ENCODE measurements at regions not wholly inside any gene's neighbourhood (a gene's known extent, or its start where the extent isn't known, plus 50 kb on each side); places are given as distances from the start of the nearest gene placed in this dataset.

DNA sequence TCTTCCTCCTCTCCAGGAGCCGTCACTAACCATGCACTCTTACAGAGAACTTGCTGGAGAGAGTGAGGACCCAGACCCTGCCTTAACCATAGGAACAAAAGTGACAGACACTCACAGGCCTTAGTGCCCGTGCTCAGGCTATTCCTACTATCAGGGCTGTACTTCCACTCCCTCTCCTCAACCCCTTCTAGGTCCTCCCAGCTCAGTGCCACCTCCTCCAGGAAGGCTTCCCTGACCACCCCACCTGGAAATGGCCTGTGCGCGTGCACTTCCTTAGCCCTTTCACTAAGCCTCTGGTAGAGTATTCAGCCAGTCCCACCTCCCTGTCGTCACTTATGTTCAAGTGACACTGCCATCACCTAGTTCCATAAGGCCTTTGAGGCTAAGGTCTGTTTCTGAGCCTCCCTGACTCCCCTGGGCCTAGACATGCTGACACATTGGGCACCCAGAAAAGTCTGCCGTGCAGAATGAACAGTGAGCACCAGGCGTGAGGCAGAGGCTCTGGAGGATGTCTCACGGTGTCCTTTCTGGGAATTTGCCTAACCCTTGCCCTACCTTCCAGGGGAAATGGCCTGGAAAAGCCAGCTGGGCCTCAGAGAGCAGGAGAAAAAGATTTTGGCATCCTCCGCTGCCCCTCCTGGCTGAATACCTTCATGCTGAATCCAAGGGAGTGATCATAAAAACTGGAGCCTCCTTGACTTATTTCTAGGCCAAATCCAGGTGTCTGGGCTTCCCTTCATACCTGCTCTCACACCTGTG, 108.6 kb upstream of the SMAD3 start:
- intact Hi-C loops (cut with micrococcal nuclease), result no loop called here
- Mint-ChIP-seq H3K27ac (peak overlapping the region; percentile 36), H3K36me3 (ENCODE audit: low read depth) (no peaks in the 10 kb centered on the region), H3K4me1 (ENCODE audit: low read depth) (peaks cover 36% of the 10 kb centered on the region), H3K27me3 (peaks cover 62% of the 10 kb centered on the region), H3K4me3 (no peak overlapping the region), H3K9me3 (no peaks in the 10 kb centered on the region)

- Mint-ChIP-seq H3K27ac (peak overlapping the region; percentile 36), H3K4me3 (no peak overlapping the region), H3K9me3 (no peaks in the 10 kb centered on the region), H3K36me3 (ENCODE audit: low read depth) (no peaks in the 10 kb centered on the region), H3K4me1 (ENCODE audit: low read depth) (peaks cover 36% of the 10 kb centered on the region), H3K27me3 (peaks cover 67% of the 10 kb centered on the region)
- intact Hi-C loops (cut with micrococcal nuclease), result no loop called here
Observed at GRCh38 chr15:66957431-66957720, 108.0 kb upstream of the SMAD3 start.

- Mint-ChIP-seq H3K27ac (no peak overlapping the region), H3K4me1 (ENCODE audit: low read depth) (peaks cover 43% of the 10 kb centered on the region), H3K9me3 (no peaks in the 10 kb centered on the region), H3K4me3 (no peak overlapping the region), H3K27me3 (peaks cover 54% of the 10 kb centered on the region), H3K36me3 (ENCODE audit: low read depth) (no peaks in the 10 kb centered on the region)
- intact Hi-C loops (cut with micrococcal nuclease), result no loop called here
Observed at GRCh38 chr15:66959066-66959465, 106.3 kb upstream of the SMAD3 start.

- Mint-ChIP-seq H3K4me3 (no peak overlapping the region), H3K4me1 (ENCODE audit: low read depth) (peaks cover 51% of the 10 kb centered on the region), H3K9me3 (no peaks in the 10 kb centered on the region), H3K27ac (peak overlapping the region; percentile 12), H3K27me3 (peaks cover 51% of the 10 kb centered on the region), H3K36me3 (ENCODE audit: low read depth) (no peaks in the 10 kb centered on the region)
- intact Hi-C loops (cut with micrococcal nuclease), result loop anchor here (10.0 kb wide), 1 partner anchor 65 kb away; no protein-coding TSS in a partner anchor
Observed at GRCh38 chr15:66959875-66960274, 105.5 kb upstream of the SMAD3 start.

GRCh38 chr15:66960519-66960918, 104.9 kb upstream of the SMAD3 start:
- Mint-ChIP-seq H3K27ac (no peak overlapping the region), H3K4me1 (ENCODE audit: low read depth) (peaks cover 57% of the 10 kb centered on the region), H3K9me3 (no peaks in the 10 kb centered on the region), H3K27me3 (peaks cover 55% of the 10 kb centered on the region), H3K36me3 (ENCODE audit: low read depth) (no peaks in the 10 kb centered on the region), H3K4me3 (no peak overlapping the region)
- intact Hi-C loops (cut with micrococcal nuclease), result loop anchor here (10.0 kb wide), 1 partner anchor 64 kb away; no protein-coding TSS in a partner anchor

DNA sequence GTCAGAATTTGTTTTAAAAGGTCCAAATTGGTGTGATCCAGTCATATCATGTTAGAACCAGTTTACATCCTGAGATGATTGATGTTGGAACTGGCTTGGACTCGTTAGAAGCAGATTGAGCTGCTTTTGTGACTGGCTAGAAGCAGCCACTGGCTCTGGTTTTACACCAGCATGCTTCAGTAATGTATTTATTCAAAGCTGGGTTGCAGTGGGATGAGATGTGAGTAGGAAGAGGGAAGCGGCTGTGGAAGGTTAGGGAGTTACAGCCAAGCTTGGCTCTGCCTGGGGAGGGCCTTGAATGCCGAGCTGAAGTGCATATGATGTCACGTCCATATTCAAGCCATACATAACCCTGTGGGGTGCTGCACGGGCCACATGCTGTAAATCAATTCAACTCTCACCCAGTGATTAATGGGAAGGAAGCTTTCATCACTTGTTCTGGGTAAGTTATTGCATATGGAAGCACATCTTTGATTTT, 104.0 kb upstream of the SMAD3 start:
- Mint-ChIP-seq H3K27ac (peak overlapping the region; percentile 74), H3K36me3 (ENCODE audit: low read depth) (no peaks in the 10 kb centered on the region)
- intact Hi-C loops (cut with micrococcal nuclease), result loop anchor here (10.0 kb wide), 1 partner anchor 63 kb away; no protein-coding TSS in a partner anchor

GRCh38 chr15:66961901-66962300, 103.5 kb upstream of the SMAD3 start:
- Mint-ChIP-seq H3K4me3 (no peak overlapping the region), H3K27ac (peak overlapping the region; percentile 74), H3K27me3 (peaks cover 48% of the 10 kb centered on the region), H3K9me3 (no peaks in the 10 kb centered on the region), H3K36me3 (ENCODE audit: low read depth) (no peaks in the 10 kb centered on the region), H3K4me1 (ENCODE audit: low read depth) (peaks cover 47% of the 10 kb centered on the region)
- intact Hi-C loops (cut with micrococcal nuclease), result loop anchor here (10.0 kb wide), 1 partner anchor 63 kb away; no protein-coding TSS in a partner anchor

More for the DNA sequence above, 104.0 kb upstream of the SMAD3 start:
- H3K4me1 Mint-ChIP-seq (ENCODE audit: low read depth), result peaks cover 52% of the 10 kb centered on the region
- peaks cover 49% of the 10 kb centered on the region for H3K27me3 Mint-ChIP-seq
- H3K9me3 Mint-ChIP-seq, result no peaks in the 10 kb centered on the region
- no peak overlapping the region for H3K4me3 Mint-ChIP-seq

- H3K4me1 Mint-ChIP-seq (ENCODE audit: low read depth), result peaks cover 41% of the 10 kb centered on the region
- no peaks in the 10 kb centered on the region for H3K36me3 Mint-ChIP-seq (ENCODE audit: low read depth)
Observed at GRCh38 chr15:66962522-66962921, 102.9 kb upstream of the SMAD3 start.

GRCh38 chr15:66963084-66963483, 102.3 kb upstream of the SMAD3 start:
- Mint-ChIP-seq H3K4me1 (ENCODE audit: low read depth) (peaks cover 39% of the 10 kb centered on the region), H3K27me3 (peaks cover 56% of the 10 kb centered on the region), H3K27ac (peak overlapping the region; percentile 85), H3K4me3 (no peak overlapping the region), H3K36me3 (ENCODE audit: low read depth) (no peaks in the 10 kb centered on the region), H3K9me3 (no peaks in the 10 kb centered on the region)
- intact Hi-C loops (cut with micrococcal nuclease), result loop anchor here (10.0 kb wide), 1 partner anchor 62 kb away; no protein-coding TSS in a partner anchor

More at GRCh38 chr15:66962522-66962921, 102.9 kb upstream of the SMAD3 start:
- intact Hi-C loops (cut with micrococcal nuclease), result loop anchor here (10.0 kb wide), 1 partner anchor 62 kb away; no protein-coding TSS in a partner anchor
- Mint-ChIP-seq H3K27ac (peak overlapping the region; percentile 85), H3K9me3 (no peaks in the 10 kb centered on the region), H3K4me3 (no peak overlapping the region), H3K27me3 (peaks cover 54% of the 10 kb centered on the region)

DNA sequence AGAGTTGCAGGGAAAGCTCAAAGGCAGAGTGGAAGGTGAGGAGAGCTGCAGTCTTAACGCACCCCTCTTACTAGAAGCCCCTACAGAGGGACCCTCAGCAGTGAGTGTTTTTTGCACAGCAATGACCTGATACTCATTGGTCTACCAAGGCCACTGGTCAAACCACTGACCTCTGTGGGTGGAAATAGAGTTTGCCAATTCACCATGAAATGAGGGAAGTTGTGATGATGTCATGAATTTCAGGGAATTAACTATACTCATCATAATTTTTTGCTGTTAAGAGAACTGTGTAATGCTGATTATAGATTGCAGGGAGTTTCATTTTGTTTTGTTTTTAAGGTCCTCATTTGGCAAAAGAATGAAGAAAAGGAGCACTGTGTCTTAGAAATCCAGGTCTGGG, 101.7 kb upstream of the SMAD3 start:
- Mint-ChIP-seq H3K27ac (peak overlapping the region; percentile 85), H3K4me1 (ENCODE audit: low read depth) (peaks cover 39% of the 10 kb centered on the region), H3K9me3 (no peaks in the 10 kb centered on the region), H3K4me3 (no peak overlapping the region), H3K36me3 (ENCODE audit: low read depth) (no peaks in the 10 kb centered on the region), H3K27me3 (peaks cover 52% of the 10 kb centered on the region)
- intact Hi-C loops (cut with micrococcal nuclease), result loop anchor here (10.0 kb wide), 1 partner anchor 61 kb away; no protein-coding TSS in a partner anchor

- no peak overlapping the region for H3K4me3 Mint-ChIP-seq
- peaks cover 48% of the 10 kb centered on the region for H3K27me3 Mint-ChIP-seq
- peaks cover 39% of the 10 kb centered on the region for H3K4me1 Mint-ChIP-seq (ENCODE audit: low read depth)
- no peaks in the 10 kb centered on the region for H3K9me3 Mint-ChIP-seq
- intact Hi-C loops (cut with micrococcal nuclease), result loop anchor here (10.0 kb wide), 1 partner anchor 61 kb away; no protein-coding TSS in a partner anchor
- peak overlapping the region; percentile 85 for H3K27ac Mint-ChIP-seq
- no peaks in the 10 kb centered on the region for H3K36me3 Mint-ChIP-seq (ENCODE audit: low read depth)
Observed at GRCh38 chr15:66964111-66964738, 101.2 kb upstream of the SMAD3 start.

- peaks cover 46% of the 10 kb centered on the region for H3K27me3 Mint-ChIP-seq
- no peaks in the 10 kb centered on the region for H3K36me3 Mint-ChIP-seq (ENCODE audit: low read depth)
- intact Hi-C loops (cut with micrococcal nuclease), result loop anchor here (10.0 kb wide), 1 partner anchor 60 kb away; no protein-coding TSS in a partner anchor
- no peaks in the 10 kb centered on the region for H3K9me3 Mint-ChIP-seq
- peaks cover 39% of the 10 kb centered on the region for H3K4me1 Mint-ChIP-seq (ENCODE audit: low read depth)
- H3K27ac Mint-ChIP-seq, result peak overlapping the region; percentile 85
- no peak overlapping the region for H3K4me3 Mint-ChIP-seq
Observed at GRCh38 chr15:66964791-66965190, 100.6 kb upstream of the SMAD3 start.

DNA sequence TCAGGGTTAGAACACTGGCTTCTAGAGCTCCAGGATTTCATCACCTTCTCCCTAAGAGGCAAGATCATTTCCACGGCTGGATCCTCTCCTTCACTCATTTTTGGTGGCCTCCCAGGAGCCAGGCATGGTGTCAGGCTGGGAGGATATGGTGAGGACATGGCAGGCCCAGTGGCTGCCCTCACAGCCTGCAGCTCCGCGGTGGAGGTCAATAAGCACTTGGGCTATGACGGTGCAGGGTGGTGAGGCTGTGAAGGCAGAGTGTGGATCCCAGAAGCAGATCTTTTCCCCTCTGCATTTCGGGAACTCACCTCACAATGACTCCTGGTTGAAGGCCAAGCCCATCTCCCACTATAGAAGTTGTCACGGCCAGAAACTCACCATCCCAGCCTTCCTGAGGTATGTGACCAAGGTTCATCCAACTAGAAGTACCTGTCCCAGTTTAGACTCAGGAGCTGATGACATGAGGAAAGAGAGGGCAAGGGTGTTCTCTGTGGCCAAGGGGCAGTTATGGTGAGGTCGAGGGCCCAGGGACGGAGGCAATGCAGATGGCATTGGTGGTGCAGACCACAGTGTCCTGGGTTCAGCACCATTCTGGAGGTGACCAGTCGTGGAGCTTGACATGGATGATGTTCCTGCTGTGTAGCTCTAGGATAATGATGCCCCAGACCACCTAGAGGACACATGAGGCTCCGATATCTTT, 100.1 kb upstream of the SMAD3 start:
- Mint-ChIP-seq H3K27ac (peak overlapping the region; percentile 85), H3K9me3 (no peaks in the 10 kb centered on the region), H3K27me3 (peaks cover 42% of the 10 kb centered on the region), H3K4me3 (no peak overlapping the region), H3K4me1 (ENCODE audit: low read depth) (peaks cover 42% of the 10 kb centered on the region), H3K36me3 (ENCODE audit: low read depth) (no peaks in the 10 kb centered on the region)
- intact Hi-C loops (cut with micrococcal nuclease), result loop anchor here (10.0 kb wide), 1 partner anchor 59 kb away; no protein-coding TSS in a partner anchor

Measured in dendritic cell treated with granulocyte-macrophage colony-stimulating factor and Interleukin-4, amounts not matched to agents 40 ng/mL and 50 ng/mL, for 4 days (primary cell).